Astrocyte (in vitro differentiated cells and primary cell): ENCODE measurements at regions not wholly inside any gene's neighbourhood (a gene's known extent, or its start where the extent isn't known, plus 50 kb on each side); places are given as distances from the start of the nearest gene placed in this dataset.

Experiments
- DNase-seq: peaks from one replicate; pipeline ENCODE4 v3.0.0-alpha.2; 2010; ENCODE audit warnings: low read depth
- FAIRE-seq: peaks from 2 replicates; lab custom pipeline; 2011; peaks lifted over from hg19 to GRCh38; lab: Jason Lieb, UNC
- H2AFZ ChIP-seq: 2 replicates; pipeline ENCODE4 v1.6.0; 2012; ENCODE audit warnings: low read depth, low read length, inconsistent platforms
- H3K27ac ChIP-seq: 2 replicates; pipeline ENCODE4 v1.5.1; 2011; ENCODE audit warnings: low read depth, low read length, inconsistent platforms
- H3K27me3 ChIP-seq: 2 replicates; pipeline ENCODE4 v1.6.0; 2011; ENCODE audit warnings: low read length, inconsistent platforms; ENCODE audit not compliant: insufficient read depth
- H3K36me3 ChIP-seq: 2 replicates; pipeline ENCODE4 v1.5.1; 2011; ENCODE audit warnings: low read length, inconsistent platforms; ENCODE audit not compliant: insufficient read depth
- H3K4me1 ChIP-seq: 2 replicates; pipeline ENCODE4 v1.5.1; 2011; ENCODE audit warnings: low read length, inconsistent platforms; ENCODE audit not compliant: insufficient read depth
- H3K4me2 ChIP-seq: 2 replicates; pipeline ENCODE4 v1.6.0; 2012; ENCODE audit warnings: low read length, inconsistent platforms
- H3K4me3 ChIP-seq: 2 replicates; pipeline ENCODE4 v1.5.1; 2011; ENCODE audit warnings: low read depth, mild to moderate bottlenecking, low read length, inconsistent platforms; ENCODE audit not compliant: insufficient read depth
- H3K79me2 ChIP-seq: 2 replicates; pipeline ENCODE4 v1.6.0; 2012; ENCODE audit warnings: mild to moderate bottlenecking, low read length, inconsistent platforms; ENCODE audit not compliant: insufficient read depth
- H3K9ac ChIP-seq: 2 replicates; pipeline ENCODE4 v1.6.0; 2012; ENCODE audit warnings: mild to moderate bottlenecking, low read length, inconsistent platforms
- H3K9me3 ChIP-seq: 2 replicates; pipeline ENCODE4 v1.5.1; 2012; ENCODE audit warnings: low read depth, mild to moderate bottlenecking, low read length, inconsistent platforms; ENCODE audit not compliant: insufficient read depth
- H4K20me1 ChIP-seq: 2 replicates; pipeline ENCODE4 v1.6.0; 2012; ENCODE audit warnings: low read length, inconsistent platforms; ENCODE audit not compliant: insufficient read depth
- H3K27ac Mint-ChIP-seq: one replicate; pipeline ENCODE4 v1.8.0; 2021; ENCODE audit warnings: mild to moderate bottlenecking, mixed read lengths; ENCODE audit not compliant: unreplicated experiment
- H3K27me3 Mint-ChIP-seq: one replicate; pipeline ENCODE4 v1.8.0; 2021; ENCODE audit warnings: low read depth, mixed read lengths; ENCODE audit not compliant: unreplicated experiment
- H3K36me3 Mint-ChIP-seq: one replicate; pipeline ENCODE4 v1.8.0; 2021; ENCODE audit warnings: low read depth, mixed read lengths; ENCODE audit not compliant: unreplicated experiment
- H3K4me1 Mint-ChIP-seq: one replicate; pipeline ENCODE4 v1.8.0; 2021; ENCODE audit warnings: low read depth, mixed read lengths; ENCODE audit not compliant: unreplicated experiment
- H3K4me3 Mint-ChIP-seq: one replicate; pipeline ENCODE4 v1.8.0; 2021; ENCODE audit warnings: mild to moderate bottlenecking, moderate library complexity, mixed read lengths; ENCODE audit not compliant: unreplicated experiment
- H3K9me3 Mint-ChIP-seq: one replicate; pipeline ENCODE4 v1.8.0; 2021; ENCODE audit warnings: mild to moderate bottlenecking, mixed read lengths; ENCODE audit not compliant: unreplicated experiment
- CTCF ChIP-seq: IDR thresholded peaks from 2 replicates; pipeline ENCODE4 v1.5.1; 2011; ENCODE audit warnings: low read depth, mild to moderate bottlenecking, inconsistent platforms, low read length, moderate library complexity; ENCODE audit not compliant: insufficient read depth
- EZH2 ChIP-seq: IDR thresholded peaks from 2 replicates; pipeline ENCODE4 v1.6.1; 2012; ENCODE audit warnings: mild to moderate bottlenecking, low read length, inconsistent platforms; ENCODE audit not compliant: insufficient read depth

GRCh38 chr3:25277503-25277902, 150.6 kb upstream of the RARB start:
- H3K9me3 Mint-ChIP-seq, result peaks cover 2% of the 10 kb centered on the region
- H3K27ac Mint-ChIP-seq, result no peak overlapping the region
- Histone ChIP-seq H3K4me2 (no peak overlapping the region), H3K36me3 (no peaks in the 10 kb centered on the region), H3K4me1 (no peaks in the 10 kb centered on the region), H2AFZ (no peak overlapping the region), H3K9me3 (no peaks in the 10 kb centered on the region), H3K4me3 (no peak overlapping the region), H3K79me2 (no peaks in the 10 kb centered on the region), H3K9ac (no peak overlapping the region), H3K27ac (no peak overlapping the region), H4K20me1 (no peaks in the 10 kb centered on the region), H3K27me3 (no peaks in the 10 kb centered on the region)
- H3K4me1 Mint-ChIP-seq, result no peaks in the 10 kb centered on the region
- H3K36me3 Mint-ChIP-seq, result no peaks in the 10 kb centered on the region
- no peak for TF ChIP-seq CTCF
- no peak for TF ChIP-seq EZH2
- no peaks in the 10 kb centered on the region for H3K27me3 Mint-ChIP-seq
- FAIRE-seq, result no peak
- no peak for DNase-seq
- H3K4me3 Mint-ChIP-seq, result no peak overlapping the region

DNA sequence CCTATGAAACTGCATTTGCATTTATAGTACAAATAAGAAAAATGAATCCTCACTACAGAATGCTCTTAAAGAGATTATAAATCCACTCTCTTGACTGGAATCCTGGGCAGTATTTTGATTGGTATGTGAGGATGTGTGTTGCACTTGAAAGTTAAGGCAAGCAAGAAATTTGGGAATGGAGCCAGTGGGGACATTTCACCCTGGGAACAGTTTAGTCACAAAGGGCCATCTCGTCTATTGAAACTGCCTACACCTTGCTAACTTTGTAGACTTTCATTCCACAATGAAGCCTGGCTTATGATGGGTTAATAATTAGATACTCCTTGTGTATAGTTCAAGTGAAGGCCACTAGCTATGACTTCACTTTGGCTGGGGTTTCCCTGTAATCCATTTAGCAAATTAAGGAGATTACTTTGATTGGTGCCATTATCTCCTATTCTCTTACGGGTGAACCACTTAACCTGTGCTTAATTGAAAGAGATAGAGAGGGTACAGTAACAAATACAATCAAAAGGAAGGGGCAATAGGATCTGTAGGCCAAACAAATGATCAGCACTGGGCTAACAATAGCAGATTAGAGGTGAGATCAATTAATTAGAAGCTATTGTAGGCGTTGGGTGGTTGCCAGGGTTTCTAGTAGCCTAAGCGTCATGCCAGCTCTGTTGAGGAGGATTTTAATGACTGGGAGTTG, 146.9 kb upstream of the RARB start:
- no peaks in the 10 kb centered on the region for H3K4me1 Mint-ChIP-seq
- no peak overlapping the region for H3K4me2 ChIP-seq
- H3K36me3 ChIP-seq, result no peaks in the 10 kb centered on the region
- H3K4me3 Mint-ChIP-seq, result no peak overlapping the region
- H3K27ac ChIP-seq, result no peak overlapping the region
- no peak overlapping the region for H3K4me3 ChIP-seq
- no peaks in the 10 kb centered on the region for H4K20me1 ChIP-seq
- DNase-seq, result no peak
- H3K9ac ChIP-seq, result no peak overlapping the region
- no peak overlapping the region for H3K27ac Mint-ChIP-seq
- no peaks in the 10 kb centered on the region for H3K4me1 ChIP-seq
- no peaks in the 10 kb centered on the region for H3K27me3 ChIP-seq
- TF ChIP-seq EZH2, result no peak
- no peak for TF ChIP-seq CTCF
- H3K9me3 Mint-ChIP-seq, result peaks cover 6% of the 10 kb centered on the region
- no peak for FAIRE-seq
- H3K36me3 Mint-ChIP-seq, result no peaks in the 10 kb centered on the region
- H3K27me3 Mint-ChIP-seq, result no peaks in the 10 kb centered on the region
- H2AFZ ChIP-seq, result no peak overlapping the region
- no peaks in the 10 kb centered on the region for H3K79me2 ChIP-seq
- no peaks in the 10 kb centered on the region for H3K9me3 ChIP-seq

DNA sequence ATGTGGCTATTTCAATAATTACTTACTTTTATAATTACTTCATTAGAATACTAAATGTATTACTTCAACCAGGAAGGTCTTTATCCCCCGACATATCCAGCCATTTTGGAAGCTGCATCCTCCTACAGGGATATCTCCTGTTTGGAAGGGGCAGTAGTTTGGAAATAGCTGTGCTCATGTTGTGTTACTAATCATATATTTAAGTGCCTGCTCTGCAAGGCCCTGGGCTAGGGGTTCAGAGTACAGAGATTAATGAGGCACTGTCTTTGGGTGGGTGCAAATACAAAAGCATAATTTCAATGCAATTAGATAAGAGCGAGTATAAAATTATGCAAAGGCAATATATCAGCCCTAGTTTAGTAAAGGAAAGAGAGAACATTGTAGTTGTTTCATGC, 146.3 kb upstream of the RARB start:
- no peak for FAIRE-seq
- no peaks in the 10 kb centered on the region for H3K27me3 Mint-ChIP-seq
- H3K4me2 ChIP-seq, result no peak overlapping the region

More for the DNA sequence above, 146.3 kb upstream of the RARB start:
- Mint-ChIP-seq H3K27ac (no peak overlapping the region), H3K4me3 (no peak overlapping the region), H3K36me3 (no peaks in the 10 kb centered on the region), H3K4me1 (no peaks in the 10 kb centered on the region), H3K9me3 (peaks cover 6% of the 10 kb centered on the region)
- Histone ChIP-seq H3K27me3 (no peaks in the 10 kb centered on the region), H4K20me1 (no peaks in the 10 kb centered on the region), H2AFZ (no peak overlapping the region), H3K9me3 (no peaks in the 10 kb centered on the region), H3K4me3 (no peak overlapping the region), H3K9ac (no peak overlapping the region), H3K36me3 (no peaks in the 10 kb centered on the region), H3K79me2 (no peaks in the 10 kb centered on the region), H3K4me1 (no peaks in the 10 kb centered on the region), H3K27ac (no peak overlapping the region)
- no peak for TF ChIP-seq CTCF
- TF ChIP-seq EZH2, result no peak
- DNase-seq, result no peak
